NCI-H526 (cell line): ENCODE measurements at regions not wholly inside any gene's neighbourhood (a gene's known extent, or its start where the extent isn't known, plus 50 kb on each side); places are given as distances from the start of the nearest gene placed in this dataset.

Experiments
- DNase-seq, 2 experiments: peaks; one replicate each; lab custom pipeline; 2025; lab: John Stamatoyannopoulos, UW

DNA sequence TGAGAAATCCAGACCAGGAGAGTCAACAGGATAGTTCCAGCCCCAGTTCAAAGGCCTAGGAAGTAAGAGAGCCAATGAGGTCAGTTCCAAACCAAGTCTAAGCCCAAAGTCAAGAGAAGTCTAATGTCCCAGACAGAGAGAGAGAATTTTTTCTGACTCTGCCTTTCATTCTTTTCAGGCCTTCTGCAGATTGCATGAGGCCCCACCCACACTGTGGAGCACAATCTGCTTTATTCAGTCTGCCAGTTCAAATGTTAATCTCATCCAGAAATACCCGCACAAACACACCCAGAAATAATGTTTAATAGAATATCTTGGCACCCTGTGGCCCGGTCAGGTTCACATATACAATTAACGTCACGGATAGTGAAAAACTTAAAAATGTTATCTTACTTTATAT, 962.4 kb upstream of the SOX9 start:
- no peak for DNase-seq

DNA sequence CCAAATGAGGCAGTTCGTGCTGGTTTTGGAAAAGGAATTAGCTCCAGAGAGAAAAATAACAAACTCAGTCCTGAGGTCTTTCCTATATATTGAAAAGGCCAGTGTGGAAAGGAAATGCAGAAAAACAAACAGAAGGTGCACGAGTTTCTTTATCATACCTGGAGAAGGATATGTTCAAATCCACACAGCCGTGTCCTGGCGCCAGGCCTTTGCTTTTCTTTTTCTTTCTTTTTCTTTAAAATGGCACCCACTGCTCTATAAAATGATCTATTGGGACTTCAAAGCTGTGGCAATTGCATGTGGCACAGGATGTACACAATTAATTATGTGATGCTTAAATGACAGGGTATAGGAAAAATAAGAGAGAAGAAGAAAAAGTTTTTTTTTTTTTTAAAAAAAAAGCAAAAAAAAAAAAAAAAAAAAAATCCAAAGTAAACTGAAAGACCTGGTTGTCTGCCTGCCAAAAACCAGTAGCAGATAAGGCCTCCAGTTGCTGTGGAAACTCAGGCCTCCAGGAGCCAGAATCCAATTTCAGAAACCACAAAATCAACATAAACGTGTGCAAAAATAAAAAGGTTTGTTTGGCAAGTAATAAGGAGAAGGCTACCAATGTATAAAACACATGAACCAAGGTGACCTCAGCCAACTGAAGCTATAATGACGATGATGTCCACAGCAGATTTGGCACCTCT, 957.6 kb upstream of the SOX9 start:
- peak; percentile 89 to 95 for DNase-seq

DNA sequence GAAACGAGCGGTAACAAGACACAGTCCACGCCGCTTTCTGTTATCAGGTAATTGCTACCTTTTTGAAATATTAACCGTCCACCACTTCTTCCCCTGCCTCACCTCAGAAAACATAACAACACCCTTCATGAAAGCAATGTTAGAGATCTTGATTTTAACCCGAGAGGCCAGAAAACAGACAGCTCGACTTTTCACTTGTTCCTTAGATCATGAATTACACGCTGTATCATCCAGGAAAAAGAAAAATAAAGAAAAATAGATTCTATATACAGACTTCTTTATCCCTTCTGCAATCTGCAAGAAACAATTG, 957.1 kb upstream of the SOX9 start:
- no peak for DNase-seq

DNA sequence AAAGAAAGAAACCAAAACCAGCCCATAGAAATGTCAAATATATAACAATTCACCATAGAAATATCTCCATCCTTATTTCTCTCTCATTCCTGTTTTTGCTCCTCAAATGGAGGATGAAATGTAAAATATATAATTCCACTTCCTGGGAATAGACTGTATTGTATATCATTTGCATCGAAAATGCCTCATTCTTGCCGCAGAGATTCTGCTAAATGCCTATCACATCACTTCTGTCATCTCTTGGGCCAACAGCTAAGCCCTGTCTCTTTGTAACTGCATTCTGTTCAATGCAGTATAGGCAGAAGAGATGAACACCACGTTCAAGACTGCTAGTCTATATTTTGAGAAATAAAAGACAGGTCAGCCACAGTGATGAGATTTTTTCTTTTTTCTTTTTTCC, 956.3 kb upstream of the SOX9 start:
- DNase-seq, result peak; percentile 7 to 71

DNA sequence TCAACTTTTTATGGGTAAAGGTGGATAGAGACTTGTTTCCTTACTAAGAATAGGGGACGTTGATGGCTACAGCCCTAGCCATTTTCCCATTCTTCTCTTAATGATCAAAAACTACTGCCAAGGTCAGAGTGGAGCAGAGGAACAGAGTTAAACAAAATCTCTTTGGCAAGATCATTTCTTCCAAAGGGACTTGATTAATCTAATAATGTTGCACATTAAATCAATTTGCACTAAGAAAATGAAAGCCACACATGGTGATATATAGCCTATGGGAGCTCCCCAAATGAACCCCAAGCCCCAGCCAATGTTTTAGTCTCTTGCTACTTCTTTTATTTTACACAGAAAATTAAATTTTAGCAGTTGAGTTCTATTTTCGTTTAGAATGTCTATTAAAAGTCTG, 954.5 kb upstream of the SOX9 start:
- no peak for DNase-seq

DNA sequence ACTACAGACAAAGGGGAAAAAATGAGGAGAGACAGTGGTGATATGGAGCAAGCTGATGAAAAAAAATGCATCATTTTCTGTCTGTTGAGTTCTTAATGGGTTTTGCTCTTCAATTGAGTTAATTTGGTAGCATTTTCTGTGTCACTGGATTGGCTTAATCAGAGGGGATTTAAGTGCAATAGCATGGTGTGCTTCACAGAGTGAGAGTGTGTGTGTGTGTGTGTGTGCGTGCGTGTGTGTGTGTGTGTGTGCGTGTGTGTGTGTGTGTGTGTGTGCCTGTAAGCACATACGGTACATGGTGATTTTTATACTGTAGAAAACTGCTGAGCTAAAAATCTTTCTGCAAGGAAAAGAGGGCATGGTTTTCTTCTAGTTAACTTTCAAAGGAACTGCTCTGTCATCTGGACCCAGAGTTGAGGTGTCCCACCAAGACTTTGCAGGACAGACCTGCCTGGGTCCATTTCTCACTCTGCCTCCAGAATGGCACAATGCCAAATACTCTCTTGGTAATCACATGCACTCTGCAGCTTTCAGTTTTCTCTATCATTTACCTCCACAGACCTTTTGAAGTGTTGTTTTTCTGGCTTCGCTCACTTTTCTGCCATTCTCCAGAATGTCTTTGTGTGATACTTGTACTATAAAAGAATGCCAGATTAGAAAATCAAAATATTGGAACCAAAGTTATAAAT, 952.6 kb upstream of the SOX9 start:
- DNase-seq, result no peak

DNA sequence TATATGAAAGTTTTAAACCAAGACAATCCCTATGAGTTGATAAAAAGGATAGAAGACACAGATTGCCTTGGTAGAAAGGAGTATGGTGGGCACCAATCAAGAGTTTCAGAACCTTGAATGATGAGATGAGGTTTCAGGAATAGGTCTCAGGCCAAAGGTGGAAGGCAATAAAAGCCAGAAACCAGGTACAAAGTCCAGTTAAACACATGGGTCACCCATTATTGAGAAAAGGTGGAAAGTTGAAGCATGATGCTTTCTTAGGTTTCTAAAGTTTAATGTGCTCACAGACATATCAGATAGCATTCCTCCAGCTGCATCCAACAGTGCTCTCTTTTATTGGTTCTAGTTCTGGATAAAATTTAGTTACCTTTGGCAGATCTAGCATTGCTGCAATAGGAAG, 950.8 kb upstream of the SOX9 start:
- DNase-seq, result no peak

DNA sequence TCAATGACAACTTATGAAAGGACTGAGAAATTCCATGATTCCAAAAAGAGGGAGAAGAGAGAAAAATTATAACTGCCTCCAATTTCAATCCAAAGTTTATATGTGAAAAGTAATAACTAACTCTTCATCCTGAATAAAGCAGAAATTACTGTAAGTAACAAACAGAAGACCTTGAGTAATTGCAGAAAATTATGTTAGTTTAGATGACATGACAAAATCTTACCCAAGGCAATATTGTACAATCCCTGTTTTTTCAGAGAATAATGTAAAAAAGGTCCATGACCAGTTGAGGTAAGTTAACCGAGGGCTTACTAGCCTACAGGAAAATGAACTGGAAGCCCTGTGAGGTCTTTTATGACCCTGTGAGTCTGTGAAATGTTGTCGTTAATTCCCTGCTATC, 949.5 kb upstream of the SOX9 start:
- DNase-seq, result no peak

DNA sequence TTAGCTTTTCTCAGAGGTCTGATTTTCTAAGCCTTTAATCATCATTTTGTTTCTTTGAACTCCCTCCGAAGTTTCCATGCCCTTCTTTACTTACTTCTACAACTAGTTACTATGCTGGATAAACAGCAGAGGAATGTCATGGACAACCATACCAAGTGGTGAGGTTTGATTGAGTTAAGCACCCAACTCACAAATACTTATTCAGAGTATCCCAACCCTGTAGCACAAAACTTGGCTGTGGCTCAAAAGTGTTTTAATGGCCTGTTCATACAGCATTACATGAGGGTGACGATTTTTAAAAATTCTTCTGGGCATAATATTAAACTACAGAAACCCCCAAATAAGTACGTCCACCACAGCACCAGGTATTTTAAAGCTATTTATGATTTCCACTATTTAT, 946.8 kb upstream of the SOX9 start:
- DNase-seq, result no peak

DNA sequence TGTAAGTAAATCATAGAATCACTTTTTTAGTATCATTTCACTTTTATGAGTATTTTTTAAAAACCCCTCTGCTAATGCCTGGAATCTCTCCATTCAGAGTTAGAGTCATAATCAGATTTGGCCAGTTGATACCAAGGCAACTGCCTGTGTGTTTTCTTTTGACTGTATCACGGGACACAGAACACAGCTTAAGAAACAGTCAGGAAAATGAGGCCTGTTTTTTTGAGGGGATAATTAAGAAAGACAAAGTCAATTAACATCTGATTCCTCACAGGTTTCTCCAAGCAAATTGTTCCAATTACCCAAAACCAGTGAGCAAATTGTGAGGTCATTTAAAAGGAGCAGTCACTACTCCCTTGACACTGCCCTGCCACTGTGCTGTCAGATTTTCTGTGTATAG, 944.5 kb upstream of the SOX9 start:
- DNase-seq, result no peak

DNA sequence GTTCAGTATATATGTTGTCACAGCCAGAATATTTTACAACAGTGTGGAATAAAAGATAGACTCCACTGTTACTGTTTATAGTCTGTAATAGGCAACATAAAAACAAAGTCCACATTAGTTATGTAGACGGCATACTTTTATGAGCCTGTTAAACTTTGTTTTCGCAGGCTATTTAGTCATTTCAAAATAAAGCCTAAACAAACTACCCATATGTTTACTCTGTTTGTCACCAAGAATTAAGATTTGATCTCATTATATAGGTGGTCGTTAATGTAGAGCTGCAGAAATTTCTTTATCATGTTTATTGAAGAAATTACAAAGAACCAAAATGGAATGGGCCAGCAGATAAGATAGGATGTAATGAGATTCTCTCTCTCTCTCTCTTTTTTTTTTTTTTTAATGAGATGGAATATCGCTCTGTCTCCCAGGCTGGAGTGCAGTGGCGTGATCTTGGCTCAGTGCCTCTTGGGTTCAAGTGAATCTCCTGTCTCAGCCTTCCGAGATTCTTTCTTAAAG, 943.8 kb upstream of the SOX9 start:
- no peak for DNase-seq

DNA sequence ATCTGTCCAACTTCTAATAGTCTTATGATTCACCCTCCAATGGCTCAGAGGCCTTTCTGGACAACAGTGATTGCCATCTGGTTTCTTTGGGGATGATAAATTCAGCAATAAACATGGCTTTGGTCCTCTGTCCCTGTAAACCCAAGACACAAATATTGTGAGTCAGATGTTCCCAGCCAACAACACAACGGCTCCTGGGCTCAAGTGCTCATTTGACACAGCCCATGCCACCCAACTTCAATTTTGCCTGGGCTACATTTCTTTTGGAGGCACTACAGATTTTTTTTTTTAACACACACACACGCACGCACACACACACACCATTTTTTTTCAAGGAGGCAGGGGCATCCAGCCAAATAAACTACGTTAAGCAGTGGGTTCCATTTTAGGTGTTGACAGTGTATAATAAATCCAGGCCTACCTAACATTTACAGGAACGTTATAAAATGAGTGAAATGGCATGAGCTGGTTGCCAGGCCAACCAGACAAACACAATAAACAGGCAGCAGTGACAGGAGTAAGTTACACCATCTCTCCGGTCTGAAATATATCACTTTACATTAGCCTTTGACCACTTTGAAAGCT, 939.9 kb upstream of the SOX9 start:
- no peak for DNase-seq

DNA sequence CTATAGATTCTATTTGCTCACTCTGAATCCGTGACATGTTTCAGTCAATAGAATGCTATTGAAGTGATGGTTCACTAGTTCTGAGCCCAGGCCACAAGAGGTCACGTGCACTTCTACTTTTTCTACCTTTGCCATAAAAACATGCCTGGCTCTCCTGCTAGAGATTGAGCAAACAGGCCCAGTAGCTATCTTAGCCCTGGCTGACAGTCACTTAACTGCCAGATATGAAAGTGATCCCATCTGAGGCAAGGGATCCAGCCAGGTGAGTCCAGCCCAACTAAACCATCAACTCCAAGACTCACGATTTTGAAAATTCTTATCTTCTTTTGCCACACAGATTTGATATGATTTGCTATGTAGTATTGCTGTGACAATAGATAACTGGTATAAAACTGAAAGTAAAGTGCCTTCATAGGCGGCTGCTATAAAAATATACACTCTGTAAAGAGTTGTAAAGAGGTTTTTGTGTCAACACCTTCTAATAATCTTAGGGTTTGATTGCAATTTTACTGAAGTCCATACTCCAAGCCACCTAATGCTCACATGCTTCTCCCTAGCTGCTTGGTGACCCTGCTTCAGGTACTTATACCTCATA, 937.7 kb upstream of the SOX9 start:
- no peak for DNase-seq

DNA sequence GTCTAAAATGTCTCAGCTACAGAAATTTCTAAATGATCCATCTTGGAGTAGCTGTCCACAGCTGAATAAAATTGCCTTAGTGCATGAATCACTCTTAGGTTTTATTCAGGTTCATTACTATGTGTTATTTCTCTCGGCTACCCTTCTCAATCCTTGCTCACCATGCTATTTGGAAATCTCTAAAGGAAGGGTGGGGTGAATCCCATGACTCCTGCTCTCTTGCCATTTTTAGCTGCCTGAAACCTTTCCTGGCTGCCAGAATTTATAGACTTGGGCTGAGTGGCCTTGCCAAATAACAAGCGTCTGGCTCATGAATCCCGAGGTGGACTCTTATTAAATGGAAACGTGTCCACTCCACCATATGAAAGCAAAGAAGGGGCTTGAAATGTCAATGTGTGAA, 936.1 kb upstream of the SOX9 start:
- DNase-seq, result no peak

DNA sequence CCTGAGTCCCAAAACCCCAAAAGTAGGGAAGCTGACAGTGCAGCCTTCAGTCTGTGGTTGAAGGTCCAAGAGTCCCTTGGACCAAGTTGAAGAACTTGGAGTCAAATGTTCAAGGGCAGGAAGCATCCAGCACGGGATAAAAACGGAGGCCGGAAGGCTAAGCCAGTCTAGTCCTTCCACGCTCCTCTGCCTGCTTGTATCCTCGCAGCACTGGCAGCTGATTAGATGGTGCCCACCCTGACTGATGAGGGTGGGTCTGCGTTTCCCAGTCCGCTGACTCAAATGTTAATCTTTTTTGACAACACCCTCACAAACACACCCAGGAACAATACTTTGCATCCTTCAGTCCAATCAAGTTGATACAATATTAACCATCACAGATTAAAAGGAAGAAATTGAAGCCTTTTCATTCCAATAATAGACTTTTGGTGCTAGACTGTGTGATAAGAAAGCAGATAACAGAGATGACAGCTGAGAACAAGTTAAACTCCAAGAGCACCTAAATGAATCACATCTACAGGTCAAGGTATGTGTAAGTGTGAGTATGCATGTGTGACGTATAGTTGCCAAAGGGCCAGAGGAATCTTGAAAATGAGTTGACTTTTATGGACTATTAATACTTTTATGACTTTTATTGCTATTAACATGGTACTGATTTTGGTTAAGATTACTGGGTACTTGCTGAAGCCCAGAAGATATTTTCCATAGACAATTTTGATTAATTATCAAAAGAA, 933.5 kb upstream of the SOX9 start:
- no peak for DNase-seq

DNA sequence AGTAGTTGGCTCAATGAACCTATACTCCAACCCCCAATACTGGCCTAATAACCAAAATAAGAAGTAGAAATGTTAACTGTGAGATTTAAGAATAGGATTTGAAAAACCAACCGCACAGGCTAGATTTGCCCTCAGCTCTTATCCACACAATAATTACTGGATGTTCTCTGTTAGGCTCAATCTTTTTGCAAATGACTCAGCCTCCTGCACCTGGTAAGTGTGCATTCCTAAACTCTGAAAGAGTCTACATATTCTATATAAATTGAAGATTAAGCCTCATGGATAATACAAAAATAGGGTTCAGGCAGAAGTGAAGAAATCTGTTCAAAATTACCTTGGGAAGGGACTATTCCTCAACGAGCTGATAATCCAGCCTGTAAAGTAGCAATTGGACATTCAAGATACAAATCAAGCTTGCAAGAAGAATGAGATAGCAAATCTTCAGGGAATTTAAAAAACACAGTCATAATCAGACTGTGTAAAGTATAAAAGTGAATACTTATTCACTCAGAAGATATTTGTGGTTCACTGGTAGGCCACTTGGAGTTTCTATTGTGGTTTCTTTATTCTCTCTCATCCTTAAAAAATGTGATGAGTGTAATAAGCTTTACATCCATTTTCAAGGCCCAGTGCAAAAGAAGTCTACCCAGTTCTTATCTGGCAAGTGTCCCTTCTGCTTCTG, 931.9 kb upstream of the SOX9 start:
- DNase-seq, result no peak

DNA sequence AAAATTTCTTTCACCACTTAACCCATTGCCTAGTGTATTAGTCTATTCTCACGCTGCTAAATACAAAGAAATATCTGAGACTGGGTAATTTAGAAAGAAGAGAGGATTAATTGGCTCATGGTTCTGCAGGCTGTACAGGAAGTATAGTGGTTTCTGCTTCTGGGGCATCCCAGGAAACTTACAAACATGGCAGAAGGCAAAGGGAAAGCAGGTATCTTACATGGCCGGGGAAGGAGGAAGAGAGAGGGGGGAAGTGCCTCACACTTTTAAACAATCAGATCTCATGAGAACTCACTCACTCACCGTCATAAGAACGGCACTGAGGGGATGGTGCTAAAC, 931.4 kb upstream of the SOX9 start:
- no peak for DNase-seq

DNA sequence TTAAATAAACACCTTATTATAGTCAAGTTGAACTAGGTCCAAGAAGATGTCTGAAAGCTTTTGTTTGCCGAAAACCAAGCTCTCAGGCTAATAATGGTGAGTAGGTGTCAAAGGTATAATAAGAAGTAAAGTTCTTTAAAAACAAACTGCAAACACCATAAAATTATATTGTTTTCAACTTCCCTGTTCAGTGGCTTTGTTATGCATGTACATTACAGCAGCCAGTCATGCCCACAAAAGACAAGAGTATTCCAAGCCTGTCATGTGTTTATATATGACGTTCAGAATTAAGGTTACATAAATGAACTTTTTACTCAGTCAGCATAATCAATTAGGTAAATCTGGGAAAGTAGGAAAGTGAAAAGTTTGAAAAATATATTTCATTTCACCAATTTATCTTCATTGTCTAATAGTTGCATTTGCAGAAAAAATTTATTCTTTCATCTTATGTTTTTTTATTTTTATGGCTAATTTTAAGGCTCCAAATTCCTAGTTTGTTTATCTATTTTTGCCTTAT, 928.7 kb upstream of the SOX9 start:
- DNase-seq, result no peak

DNA sequence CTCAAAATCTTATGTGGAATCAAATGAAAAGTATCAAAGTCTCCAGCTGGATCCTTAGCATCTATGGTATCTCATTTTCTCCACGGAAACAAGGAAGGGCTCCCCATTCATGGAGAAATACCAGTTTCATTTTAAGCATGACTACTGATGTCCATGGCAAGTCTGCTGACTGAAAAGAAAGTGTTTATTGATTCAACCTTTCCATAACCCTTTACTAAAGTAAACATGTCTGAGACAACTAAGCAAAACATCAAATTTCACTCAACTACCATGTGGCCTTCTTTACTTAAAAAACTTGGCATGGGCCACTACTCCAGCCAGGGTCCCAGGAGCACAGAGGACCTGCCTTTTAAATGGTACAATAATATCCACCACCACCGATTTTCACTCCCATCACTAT, 928.0 kb upstream of the SOX9 start:
- no peak for DNase-seq

DNA sequence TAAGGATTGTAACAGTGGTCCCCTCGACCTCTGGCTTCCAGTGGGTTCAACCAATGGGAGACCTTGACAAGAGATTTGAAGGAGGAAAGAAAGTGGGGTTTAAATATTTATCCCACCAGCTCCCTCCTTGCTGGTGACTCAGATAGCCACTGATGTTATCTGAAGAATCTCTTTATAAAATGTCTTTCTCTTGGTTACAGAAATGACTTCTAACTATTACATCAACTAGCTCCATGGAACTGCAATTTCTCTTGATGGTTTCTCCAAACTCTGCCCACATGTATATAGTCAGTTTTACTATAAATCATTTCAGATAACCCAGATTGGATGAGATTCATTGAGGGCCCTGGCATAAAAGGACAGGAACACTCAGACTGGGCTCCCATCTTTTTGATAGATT, 920.2 kb upstream of the SOX9 start:
- no peak for DNase-seq

DNA sequence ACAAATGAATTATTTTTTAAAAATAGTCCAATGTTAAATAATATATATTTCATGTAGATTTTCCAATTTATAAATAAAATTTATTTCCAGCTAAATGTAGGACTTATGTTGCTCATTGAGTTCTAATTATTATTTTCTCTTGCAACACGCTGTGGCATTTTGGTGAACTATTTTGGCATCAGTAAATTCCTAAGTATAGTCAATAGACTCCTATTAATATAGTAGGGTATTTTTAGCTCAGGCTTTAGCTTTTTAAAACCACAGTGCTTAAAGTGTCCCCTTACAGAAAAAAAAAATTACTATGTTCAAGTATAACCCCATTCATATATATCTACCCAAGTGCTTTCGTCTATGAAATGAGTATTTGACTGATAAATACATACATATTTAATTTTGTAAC, 919.2 kb upstream of the SOX9 start:
- DNase-seq, result no peak

DNA sequence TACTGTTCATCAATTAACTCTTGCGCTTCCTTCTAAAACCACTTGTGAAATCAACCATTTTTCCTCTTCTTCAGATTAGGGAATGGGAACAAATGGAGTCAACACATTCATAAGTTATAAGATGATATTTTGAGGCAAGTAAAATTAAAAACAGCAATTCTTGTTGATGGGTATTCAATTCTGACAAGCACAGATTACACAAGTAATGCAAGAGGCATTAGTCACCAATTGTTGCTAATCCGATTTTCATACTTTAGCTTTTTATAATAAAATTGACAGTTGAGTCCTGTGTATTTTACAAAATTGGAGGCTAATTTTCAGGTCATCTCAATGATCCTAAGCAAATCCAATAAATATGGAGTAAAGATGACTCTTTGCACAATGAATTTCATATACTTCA, 918.4 kb upstream of the SOX9 start:
- DNase-seq, result no peak
